ENCODE measurements at regions not wholly inside any gene's neighbourhood (a gene's known extent, or its start where the extent isn't known, plus 50 kb on each side); places are given as distances from the start of the nearest gene placed in this dataset.

- no peak for TF ChIP-seq CTCF (conservative IDR thresholded peaks at IDR 0.05; ENCODE audit: low read length)
- TF ChIP-seq EZH2phosphoT487 (IDR thresholded peaks at IDR 0.05; ENCODE audit: borderline replicate concordance) = no peak
These were observed 54.8 kb upstream of the SYN2 start for GRCh38 chr3:11949351-11949750.
